ENCODE measurements at regions not wholly inside any gene's neighbourhood (a gene's known extent, or its start where the extent isn't known, plus 50 kb on each side); places are given as distances from the start of the nearest gene placed in this dataset.

DNA sequence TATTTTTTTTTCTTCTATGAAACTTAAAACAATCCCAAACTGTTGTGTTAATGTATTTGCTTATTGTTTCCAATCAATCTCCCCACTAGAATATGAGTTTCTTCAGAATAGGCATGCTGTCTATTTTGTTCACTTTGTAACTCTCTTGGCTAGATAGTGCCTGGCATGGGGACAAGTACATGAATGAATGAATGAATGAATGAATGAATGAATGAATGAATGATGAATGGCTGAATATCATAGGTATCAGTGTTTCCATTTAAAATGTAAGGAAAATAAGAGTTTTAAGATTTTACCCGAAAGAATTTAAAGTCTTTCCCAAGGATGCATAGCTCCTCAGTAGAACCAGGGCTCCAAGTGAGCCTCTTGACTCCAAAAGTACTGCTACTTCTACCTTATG, 294.9 kb upstream of the GADL1 start:
- H3K27me3 ChIP-seq, result no peaks in the 10 kb centered on the region
- TF ChIP-seq POLR2A (IDR thresholded peaks at IDR 0.05), result no peak
- TF ChIP-seq, protein P1, sequence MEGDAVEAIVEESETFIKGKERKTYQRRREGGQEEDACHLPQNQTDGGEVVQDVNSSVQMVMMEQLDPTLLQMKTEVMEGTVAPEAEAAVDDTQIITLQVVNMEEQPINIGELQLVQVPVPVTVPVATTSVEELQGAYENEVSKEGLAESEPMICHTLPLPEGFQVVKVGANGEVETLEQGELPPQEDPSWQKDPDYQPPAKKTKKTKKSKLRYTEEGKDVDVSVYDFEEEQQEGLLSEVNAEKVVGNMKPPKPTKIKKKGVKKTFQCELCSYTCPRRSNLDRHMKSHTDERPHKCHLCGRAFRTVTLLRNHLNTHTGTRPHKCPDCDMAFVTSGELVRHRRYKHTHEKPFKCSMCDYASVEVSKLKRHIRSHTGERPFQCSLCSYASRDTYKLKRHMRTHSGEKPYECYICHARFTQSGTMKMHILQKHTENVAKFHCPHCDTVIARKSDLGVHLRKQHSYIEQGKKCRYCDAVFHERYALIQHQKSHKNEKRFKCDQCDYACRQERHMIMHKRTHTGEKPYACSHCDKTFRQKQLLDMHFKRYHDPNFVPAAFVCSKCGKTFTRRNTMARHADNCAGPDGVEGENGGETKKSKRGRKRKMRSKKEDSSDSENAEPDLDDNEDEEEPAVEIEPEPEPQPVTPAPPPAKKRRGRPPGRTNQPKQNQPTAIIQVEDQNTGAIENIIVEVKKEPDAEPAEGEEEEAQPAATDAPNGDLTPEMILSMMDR (IDR thresholded peaks at IDR 0.05), result no peak
- TF ChIP-seq EP300 (IDR thresholded peaks at IDR 0.05), result no peak
- H3K27ac ChIP-seq, result no peak overlapping the region
- H3K4me1 ChIP-seq, result peaks cover 0 to 22% (median 0%) of the 10 kb centered on the region in 4 donors
- H3K4me3 ChIP-seq, result no peak overlapping the region
- 66% methylated on average over 1 of the region's 1 CpG for WGBS, 2 donors
- H3K36me3 ChIP-seq, result no peaks in the 10 kb centered on the region
- no peak for DNase-seq (ENCODE audit: low spot score in 2 of 2)
- H3K9me3 ChIP-seq, result no peaks in the 10 kb centered on the region

DNA sequence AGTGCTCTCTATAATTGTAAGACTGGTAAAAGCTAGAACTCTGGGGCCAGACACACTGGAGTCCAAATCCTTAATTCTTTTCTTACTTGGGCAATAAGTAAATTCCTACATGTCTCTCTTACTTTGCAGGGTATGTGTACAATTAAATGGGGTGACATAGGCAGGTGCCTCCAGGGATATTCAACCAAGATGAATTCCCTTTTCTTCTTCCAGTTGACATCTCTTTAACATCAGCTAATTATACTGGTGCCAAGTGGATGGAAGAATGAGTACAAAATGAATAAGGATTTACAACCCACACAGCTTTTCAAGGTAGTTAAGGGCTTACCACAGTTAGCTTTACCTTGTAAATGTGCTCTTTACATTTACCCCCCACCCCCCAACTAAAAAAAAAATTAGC, 295.5 kb upstream of the GADL1 start:
- TF ChIP-seq EP300 (IDR thresholded peaks at IDR 0.05) (no peak), POLR2A (IDR thresholded peaks at IDR 0.05) (no peak)
- TF ChIP-seq, protein P1 (IDR thresholded peaks at IDR 0.05), result no peak
- no peak for DNase-seq (ENCODE audit: low spot score in 2 of 2)
- no peaks in the 10 kb centered on the region for H3K9me3 ChIP-seq
- H3K4me1 ChIP-seq, result peaks cover 0 to 18% (median 0%) of the 10 kb centered on the region in 4 donors
- H3K27ac ChIP-seq, result no peak overlapping the region
- no peaks in the 10 kb centered on the region for H3K36me3 ChIP-seq
- H3K27me3 ChIP-seq, result no peaks in the 10 kb centered on the region
- no peak overlapping the region for H3K4me3 ChIP-seq

DNA sequence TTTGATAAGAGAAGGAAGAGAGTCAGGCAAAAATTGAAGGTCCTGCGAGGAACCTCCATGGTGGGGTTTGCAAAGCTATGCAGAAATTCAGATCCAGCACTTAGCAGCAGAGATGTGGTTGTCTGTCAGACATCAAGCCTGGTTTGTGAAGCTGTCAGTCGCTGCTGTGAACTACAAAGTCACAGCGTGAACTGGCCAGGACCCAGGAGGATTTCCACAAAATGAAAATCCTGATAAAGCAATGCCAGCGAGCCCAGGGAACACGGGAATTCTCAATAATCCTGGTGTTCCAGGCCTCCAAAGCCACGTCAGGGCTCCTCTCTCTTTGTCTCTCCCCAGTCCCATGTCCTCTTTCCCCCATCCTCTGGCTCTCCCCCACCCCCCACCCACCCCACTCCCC, 296.9 kb upstream of the GADL1 start:
- no peak for TF ChIP-seq EP300 (IDR thresholded peaks at IDR 0.05)
- no peaks in the 10 kb centered on the region for H3K27me3 ChIP-seq
- no peak overlapping the region for H3K27ac ChIP-seq
- peaks cover 0 to 22% (median 5%) of the 10 kb centered on the region in 4 donors for H3K4me1 ChIP-seq
- no peak for DNase-seq (ENCODE audit: low spot score in 2 of 2)
- WGBS, 2 donors, result 81 to 85% methylated on average over 6 of the region's 6 CpGs
- no peak overlapping the region for H3K4me3 ChIP-seq
- no peaks in the 10 kb centered on the region for H3K9me3 ChIP-seq
- no peaks in the 10 kb centered on the region for H3K36me3 ChIP-seq

DNA sequence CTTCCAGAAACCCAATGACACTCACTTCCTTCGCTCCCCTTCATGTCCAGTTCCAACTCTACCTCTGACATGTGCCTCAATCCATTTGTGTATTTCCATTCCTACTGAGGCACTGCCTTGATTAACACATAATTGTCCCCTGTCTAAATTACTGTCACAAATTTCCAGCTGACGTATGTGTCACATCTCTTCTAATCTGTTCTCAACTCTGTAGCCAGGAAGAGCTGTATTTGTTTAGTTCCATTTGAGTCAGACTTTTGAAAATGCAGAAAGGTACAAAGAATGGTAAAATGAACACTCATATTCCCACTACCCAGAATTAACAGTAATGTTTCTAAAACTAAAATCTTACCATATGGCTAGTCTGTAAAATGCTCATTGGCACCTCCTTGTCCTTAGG, 299.0 kb upstream of the GADL1 start:
- Histone ChIP-seq H3K9me3 (no peaks in the 10 kb centered on the region), H3K27me3 (no peaks in the 10 kb centered on the region), H3K36me3 (no peaks in the 10 kb centered on the region), H3K27ac (no peak overlapping the region), H3K4me3 (no peak overlapping the region), H3K4me1 (peaks cover 0 to 31% (median 7%) of the 10 kb centered on the region in 4 donors)
- WGBS, 2 donors, result 93 to 100% methylated on average over 2 of the region's 2 CpGs
- no peak for DNase-seq (ENCODE audit: low spot score in 2 of 2)
- TF ChIP-seq EP300 (IDR thresholded peaks at IDR 0.05), result no peak
- TF ChIP-seq, protein P1 (IDR thresholded peaks at IDR 0.05), result no peak

DNA sequence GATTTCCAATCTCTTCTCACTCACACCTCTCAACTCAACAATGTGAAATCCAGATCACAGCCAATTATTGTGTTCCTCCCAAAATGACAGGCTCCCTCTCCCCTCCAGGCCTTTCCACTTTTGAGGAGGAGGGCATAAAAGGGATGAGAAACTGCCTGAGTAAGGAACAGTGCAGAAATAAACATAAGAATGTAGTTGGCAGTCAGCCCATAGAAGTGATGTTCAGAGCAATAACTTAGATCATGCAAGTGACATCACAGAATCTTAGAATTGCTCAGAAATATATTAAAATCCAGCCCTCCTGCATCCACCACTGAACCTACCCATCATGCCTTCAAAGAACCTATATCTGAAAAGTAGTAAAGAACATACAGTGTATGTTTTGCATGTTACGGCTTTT, 299.4 kb upstream of the GADL1 start:
- WGBS, 2 donors, result 94 to 100% methylated on average over 1 of the region's 1 CpG
- Histone ChIP-seq H3K4me3 (no peak overlapping the region), H3K4me1 (peaks cover 0 to 30% (median 7%) of the 10 kb centered on the region in 4 donors), H3K9me3 (no peaks in the 10 kb centered on the region), H3K36me3 (no peaks in the 10 kb centered on the region), H3K27ac (no peak overlapping the region), H3K27me3 (no peaks in the 10 kb centered on the region)
- TF ChIP-seq, protein P1 (IDR thresholded peaks at IDR 0.05), result no peak
- TF ChIP-seq EP300 (IDR thresholded peaks at IDR 0.05), result no peak
- no peak for TF ChIP-seq POLR2A (IDR thresholded peaks at IDR 0.05)
- no peak for DNase-seq (ENCODE audit: low spot score in 2 of 2)

DNA sequence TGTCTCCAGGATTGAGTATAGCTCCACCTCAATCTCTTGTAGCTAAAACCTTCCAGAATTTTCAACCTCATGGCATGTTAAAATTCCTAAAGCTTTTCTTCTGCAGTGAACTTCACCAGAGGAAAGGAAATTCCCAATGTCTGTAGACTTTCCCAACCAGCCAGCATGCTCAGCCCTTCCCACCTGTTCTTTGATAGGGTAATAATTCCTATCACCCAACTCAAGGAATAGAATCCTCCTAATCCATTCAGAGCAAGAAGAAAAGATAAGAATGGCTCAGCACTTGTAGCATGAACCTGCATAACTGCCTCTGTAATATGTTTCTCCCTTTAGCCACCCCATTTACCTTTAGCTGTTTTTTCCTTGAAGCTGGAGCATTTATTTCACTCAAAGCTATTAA, 301.8 kb upstream of the GADL1 start:
- DNase-seq (ENCODE audit: low spot score in 2 of 2), result no peak
- H3K4me3 ChIP-seq, result no peak overlapping the region
- H3K4me1 ChIP-seq, result peaks cover 0 to 30% (median 7%) of the 10 kb centered on the region in 4 donors
- no peaks in the 10 kb centered on the region for H3K9me3 ChIP-seq
- H3K27me3 ChIP-seq, result no peaks in the 10 kb centered on the region
- no peak for TF ChIP-seq EP300 (IDR thresholded peaks at IDR 0.05)
- TF ChIP-seq POLR2A (IDR thresholded peaks at IDR 0.05), result no peak
- TF ChIP-seq, protein P1 (IDR thresholded peaks at IDR 0.05), result no peak
- peak overlapping the region in 2 of 4 donors; percentile 42 to 46 for H3K27ac ChIP-seq
- no peaks in the 10 kb centered on the region for H3K36me3 ChIP-seq
